Neural progenitor cell (in vitro differentiated cells): ENCODE measurements at regions not wholly inside any gene's neighbourhood (a gene's known extent, or its start where the extent isn't known, plus 50 kb on each side); places are given as distances from the start of the nearest gene placed in this dataset.

Experiments used
- DNase-seq: peaks from one replicate; pipeline ENCODE4 v3.0.0-alpha.2; 2016; ENCODE audit warnings: low spot score
- H2AFZ ChIP-seq: fragments of 200-600 bp; sonication (generic); replicated peaks from 2 replicates; pipeline ENCODE4 v1.6.1; 2016; ENCODE audit warnings: antibody characterized with exemption
- H3F3A ChIP-seq: fragments of 200-600 bp; sonication (generic); 2 replicates; pipeline ENCODE4 v1.6.1; 2016; ENCODE audit warnings: antibody characterized with exemption, low read depth
- H3K27ac ChIP-seq: fragments of 200-600 bp; sonication (generic); 2 replicates; pipeline ENCODE4 v1.5.1; 2016; ENCODE audit warnings: mild to moderate bottlenecking
- H3K27me3 ChIP-seq: fragments of 200-600 bp; sonication (generic); 2 replicates; pipeline ENCODE4 v1.6.1; 2016; ENCODE audit warnings: mild to moderate bottlenecking, moderate library complexity
- H3K36me3 ChIP-seq: fragments of 200-600 bp; sonication (generic); 2 replicates; pipeline ENCODE4 v1.5.1; 2016
- H3K4me1 ChIP-seq: fragments of 200-600 bp; sonication (generic); 2 replicates; pipeline ENCODE4 v1.6.1; 2016; ENCODE audit warnings: mixed run types
- H3K4me2 ChIP-seq: fragments of 200-600 bp; sonication (generic); 2 replicates; pipeline ENCODE4 v1.6.1; 2016
- H3K4me3 ChIP-seq: fragments of 200-600 bp; sonication (generic); 2 replicates; pipeline ENCODE4 v1.5.1; 2016
- H3K79me2 ChIP-seq: fragments of 200-600 bp; sonication (generic); 2 replicates; pipeline ENCODE4 v1.6.1; 2016; ENCODE audit warnings: low read depth
- H3K9ac ChIP-seq: fragments of 200-600 bp; sonication (generic); 2 replicates; pipeline ENCODE4 v1.6.1; 2016
- H3K9me3 ChIP-seq: fragments of 200-600 bp; sonication (generic); 2 replicates; pipeline ENCODE4 v1.5.1; 2016; ENCODE audit warnings: low read depth
- H4K20me1 ChIP-seq: fragments of 200-600 bp; sonication (generic); 2 replicates; pipeline ENCODE4 v1.6.1; 2016; ENCODE audit warnings: low read depth
- H3K27ac Mint-ChIP-seq: 3 replicates; pipeline ENCODE4 v1.8.0; 2021; ENCODE audit warnings: mixed read lengths
- H3K27me3 Mint-ChIP-seq: 2 replicates; pipeline ENCODE4 v1.8.0; 2022; ENCODE audit warnings: low read depth, mild to moderate bottlenecking, inconsistent platforms, moderate library complexity, mixed read lengths; ENCODE audit not compliant: insufficient read depth
- H3K36me3 Mint-ChIP-seq: 3 replicates; pipeline ENCODE4 v1.8.0; 2021; ENCODE audit warnings: mixed read lengths
- H3K4me1 Mint-ChIP-seq: 3 replicates; pipeline ENCODE4 v1.8.0; 2021; ENCODE audit warnings: mixed read lengths
- H3K4me3 Mint-ChIP-seq: 3 replicates; pipeline ENCODE4 v1.8.0; 2021; ENCODE audit warnings: mild to moderate bottlenecking, moderate library complexity, mixed read lengths
- H3K9me3 Mint-ChIP-seq: 3 replicates; pipeline ENCODE4 v1.8.0; 2020; ENCODE audit warnings: mixed read lengths
- EZH2 ChIP-seq: fragments of 200-600 bp; sonication (generic); IDR thresholded peaks from 2 replicates; pipeline ENCODE4 v1.6.1; 2017; ENCODE audit warnings: antibody characterized with exemption, mild to moderate bottlenecking, moderate library complexity
- EZH2phosphoT487 ChIP-seq: fragments of 200-600 bp; sonication (generic); IDR thresholded peaks from 2 replicates; pipeline ENCODE4 v1.6.1; 2017; ENCODE audit warnings: antibody characterized with exemption
- TF ChIP-seq, protein P1 (sequence below): fragments of 200-600 bp; sonication (generic); IDR thresholded peaks from 2 replicates; pipeline ENCODE4 v1.5.1; 2017; ENCODE audit warnings: antibody characterized with exemption, mild to moderate bottlenecking

DNA sequence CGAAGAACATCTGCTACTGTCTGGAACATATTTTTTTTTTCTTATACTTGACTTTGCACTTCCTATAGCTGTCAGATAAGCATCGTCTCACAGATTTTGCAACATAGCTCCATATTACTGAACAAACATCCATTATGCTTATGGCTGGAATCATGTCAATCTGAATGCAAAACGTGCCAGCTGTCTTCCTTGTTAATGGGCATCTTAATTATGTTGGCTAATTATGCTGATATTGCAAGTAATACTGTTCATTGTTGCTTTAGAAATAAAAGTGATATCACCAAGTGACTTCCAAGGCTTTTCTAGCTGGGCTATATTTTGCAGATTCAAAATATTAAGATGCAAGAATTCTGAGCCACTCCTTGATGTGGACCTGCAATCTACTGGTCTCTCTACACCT is 176.8 kb downstream of the ARL4C start:
- peaks cover 14% of the 10 kb centered on the region for H3K4me1 Mint-ChIP-seq
- Histone ChIP-seq H3K27ac (no peak overlapping the region), H3F3A (peaks cover 12% of the 10 kb centered on the region), H3K9me3 (no peaks in the 10 kb centered on the region), H4K20me1 (no peaks in the 10 kb centered on the region), H3K27me3 (no peaks in the 10 kb centered on the region), H3K4me1 (peaks cover 12% of the 10 kb centered on the region), H3K79me2 (no peaks in the 10 kb centered on the region), H3K36me3 (no peaks in the 10 kb centered on the region), H2AFZ (no peak overlapping the region), H3K9ac (no peak overlapping the region), H3K4me3 (no peak overlapping the region), H3K4me2 (no peak overlapping the region)
- H3K9me3 Mint-ChIP-seq: peaks cover 6% of the 10 kb centered on the region
- no peak overlapping the region for H3K27ac Mint-ChIP-seq
- H3K27me3 Mint-ChIP-seq: peaks cover 3% of the 10 kb centered on the region
- no peak overlapping the region for H3K4me3 Mint-ChIP-seq
- H3K36me3 Mint-ChIP-seq: no peaks in the 10 kb centered on the region
- TF ChIP-seq EZH2phosphoT487 (no peak), EZH2 (no peak)
- TF ChIP-seq, protein P1, sequence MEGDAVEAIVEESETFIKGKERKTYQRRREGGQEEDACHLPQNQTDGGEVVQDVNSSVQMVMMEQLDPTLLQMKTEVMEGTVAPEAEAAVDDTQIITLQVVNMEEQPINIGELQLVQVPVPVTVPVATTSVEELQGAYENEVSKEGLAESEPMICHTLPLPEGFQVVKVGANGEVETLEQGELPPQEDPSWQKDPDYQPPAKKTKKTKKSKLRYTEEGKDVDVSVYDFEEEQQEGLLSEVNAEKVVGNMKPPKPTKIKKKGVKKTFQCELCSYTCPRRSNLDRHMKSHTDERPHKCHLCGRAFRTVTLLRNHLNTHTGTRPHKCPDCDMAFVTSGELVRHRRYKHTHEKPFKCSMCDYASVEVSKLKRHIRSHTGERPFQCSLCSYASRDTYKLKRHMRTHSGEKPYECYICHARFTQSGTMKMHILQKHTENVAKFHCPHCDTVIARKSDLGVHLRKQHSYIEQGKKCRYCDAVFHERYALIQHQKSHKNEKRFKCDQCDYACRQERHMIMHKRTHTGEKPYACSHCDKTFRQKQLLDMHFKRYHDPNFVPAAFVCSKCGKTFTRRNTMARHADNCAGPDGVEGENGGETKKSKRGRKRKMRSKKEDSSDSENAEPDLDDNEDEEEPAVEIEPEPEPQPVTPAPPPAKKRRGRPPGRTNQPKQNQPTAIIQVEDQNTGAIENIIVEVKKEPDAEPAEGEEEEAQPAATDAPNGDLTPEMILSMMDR: no peak
- no peak for DNase-seq

DNA sequence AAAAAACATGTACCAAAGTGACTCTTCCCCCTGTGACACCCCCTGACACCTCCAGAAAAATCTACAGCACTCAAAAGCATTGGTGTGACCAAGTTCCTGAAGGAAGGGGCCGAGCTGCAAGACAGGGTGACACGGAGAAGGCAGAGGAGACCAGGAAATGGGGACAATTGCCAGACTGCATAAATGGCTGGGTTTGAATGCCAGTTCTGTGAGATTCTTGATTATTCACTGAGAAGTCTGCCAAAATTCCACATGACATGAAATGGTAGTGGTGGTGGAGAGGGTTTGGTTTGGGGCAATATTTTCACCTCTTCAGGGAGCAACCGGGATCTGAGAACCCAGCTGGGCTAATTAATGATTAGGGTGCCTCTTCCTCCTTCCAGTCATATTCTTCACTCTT is 178.5 kb downstream of the ARL4C start:
- Mint-ChIP-seq H3K4me1 (peaks cover 14% of the 10 kb centered on the region), H3K4me3 (no peak overlapping the region), H3K27ac (no peak overlapping the region), H3K9me3 (peaks cover 6% of the 10 kb centered on the region), H3K36me3 (no peaks in the 10 kb centered on the region), H3K27me3 (peaks cover 3% of the 10 kb centered on the region)
- Histone ChIP-seq H3K27ac (no peak overlapping the region), H3K36me3 (no peaks in the 10 kb centered on the region), H4K20me1 (no peaks in the 10 kb centered on the region), H3K4me3 (no peak overlapping the region), H2AFZ (peak overlapping the region; percentile 26), H3K9me3 (no peaks in the 10 kb centered on the region), H3K9ac (no peak overlapping the region), H3K4me2 (no peak overlapping the region), H3K79me2 (no peaks in the 10 kb centered on the region), H3K27me3 (no peaks in the 10 kb centered on the region), H3F3A (peaks cover 2% of the 10 kb centered on the region), H3K4me1 (no peaks in the 10 kb centered on the region)
- TF ChIP-seq, protein P1: no peak
- no peak for TF ChIP-seq EZH2
- no peak for TF ChIP-seq EZH2phosphoT487
- DNase-seq: no peak

DNA sequence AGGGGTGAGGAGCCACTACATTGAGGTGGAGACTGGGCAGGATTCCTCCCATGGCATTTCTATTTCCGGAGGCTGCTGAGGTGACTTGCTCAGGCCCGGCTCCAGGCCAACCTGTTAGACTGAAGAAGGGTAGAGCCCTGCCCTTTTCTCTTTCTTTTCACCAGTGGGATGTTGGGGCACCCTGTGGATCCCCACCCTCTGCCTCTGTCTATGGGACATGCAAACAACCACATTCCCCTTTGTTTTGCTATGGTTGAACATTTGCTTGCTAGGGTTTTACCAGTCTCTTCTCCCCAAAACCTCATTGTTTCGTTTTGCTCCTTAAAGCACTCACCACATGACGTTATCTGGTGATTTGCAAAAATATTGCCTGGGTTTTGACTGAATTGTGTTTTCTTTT is 183.3 kb downstream of the ARL4C start:
- Histone ChIP-seq H3K4me1 (peaks cover 7% of the 10 kb centered on the region), H3K4me2 (no peak overlapping the region), H3K9ac (no peak overlapping the region), H4K20me1 (no peaks in the 10 kb centered on the region), H3K36me3 (no peaks in the 10 kb centered on the region), H2AFZ (peak overlapping the region; percentile 43), H3K4me3 (no peak overlapping the region), H3K27ac (no peak overlapping the region), H3K9me3 (no peaks in the 10 kb centered on the region), H3K27me3 (no peaks in the 10 kb centered on the region), H3F3A (no peaks in the 10 kb centered on the region), H3K79me2 (no peaks in the 10 kb centered on the region)
- Mint-ChIP-seq H3K27me3 (peaks cover 3% of the 10 kb centered on the region), H3K4me3 (no peak overlapping the region), H3K36me3 (no peaks in the 10 kb centered on the region), H3K9me3 (peaks cover 6% of the 10 kb centered on the region), H3K4me1 (peaks cover 9% of the 10 kb centered on the region), H3K27ac (no peak overlapping the region)
- no peak for DNase-seq
- TF ChIP-seq EZH2 (no peak), EZH2phosphoT487 (no peak)
- TF ChIP-seq, protein P1: no peak
